Left ventricle myocardium inferior (tissue), 1 donor: ENCODE measurements at regions not wholly inside any gene's neighbourhood (a gene's known extent, or its start where the extent isn't known, plus 50 kb on each side); places are given as distances from the start of the nearest gene placed in this dataset.
A peak's percentile ranks its signal among the peaks of the same experiment; 100 is the strongest.

Source experiments
- DNase-seq: peaks from one replicate; pipeline ENCODE4 v3.0.0-alpha.2; 2020
- H3K27ac ChIP-seq: fragments of 200-600 bp; replicated peaks from 2 replicates; pipeline ENCODE4 v1.8.0; 2021
- H3K27me3 ChIP-seq: fragments of 200-600 bp; 2 replicates; pipeline ENCODE4 v1.8.0; 2021; ENCODE audit warnings: low read depth
- H3K36me3 ChIP-seq: fragments of 200-600 bp; 2 replicates; pipeline ENCODE4 v1.8.0; 2021
- H3K4me1 ChIP-seq: fragments of 200-600 bp; 2 replicates; pipeline ENCODE4 v1.8.0; 2021
- H3K4me3 ChIP-seq: fragments of 200-600 bp; 2 replicates; pipeline ENCODE4 v1.8.0; 2021; ENCODE audit warnings: mild to moderate bottlenecking, moderate library complexity
- H3K9me3 ChIP-seq: fragments of 200-600 bp; replicated peaks from 2 replicates; pipeline ENCODE4 v1.8.0; 2021
- intact Hi-C: fragments of 100-400 bp; cut with micrococcal nuclease; formaldehyde crosslinking; loops from one replicate; pipeline ENCODE4 v1.11.0; 2022
- TF ChIP-seq, protein P1 (sequence below): fragments of 200-600 bp; IDR thresholded peaks from 2 replicates; pipeline ENCODE4 v1.8.0; 2021; ENCODE audit warnings: antibody characterized with exemption, mild to moderate bottlenecking, borderline replicate concordance
- donor health status: DM: no; HTN: yes; CAD: no; lungs with severe emphysema.

DNA sequence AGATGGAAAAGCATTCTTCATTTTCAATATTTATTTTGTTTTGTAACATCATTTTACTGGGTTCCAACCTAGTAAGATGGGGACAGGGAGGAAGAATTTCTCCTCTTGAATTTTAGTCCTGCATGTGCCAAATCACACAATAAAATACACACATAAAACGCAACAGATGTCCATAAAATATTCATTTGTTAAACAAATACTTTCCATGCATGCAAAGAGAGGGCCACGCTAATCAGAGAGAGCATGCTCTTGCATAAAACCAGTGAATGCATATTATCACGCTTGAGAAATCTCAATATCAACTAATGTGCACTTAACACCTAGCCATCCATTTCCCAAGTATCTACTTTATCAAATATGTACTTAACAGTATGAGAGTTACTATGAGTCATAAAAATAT is 212.6 kb upstream of the TARS1 start:
- Histone ChIP-seq H3K36me3 (no peaks in the 10 kb centered on the region), H3K27ac (no peak overlapping the region), H3K4me3 (no peak overlapping the region)

GRCh38 chr5:33229216-33229615 is 211.5 kb upstream of the TARS1 start:
- no peaks in the 10 kb centered on the region for H3K27me3 ChIP-seq
- intact Hi-C loops, result no loop called here
- peak overlapping the region; percentile 39 for H3K27ac ChIP-seq
- peak overlapping the region; percentile 12 for H3K4me3 ChIP-seq
- peak; percentile 21 for DNase-seq
- H3K4me1 ChIP-seq, result peaks cover 23% of the 10 kb centered on the region
- TF ChIP-seq, protein P1, sequence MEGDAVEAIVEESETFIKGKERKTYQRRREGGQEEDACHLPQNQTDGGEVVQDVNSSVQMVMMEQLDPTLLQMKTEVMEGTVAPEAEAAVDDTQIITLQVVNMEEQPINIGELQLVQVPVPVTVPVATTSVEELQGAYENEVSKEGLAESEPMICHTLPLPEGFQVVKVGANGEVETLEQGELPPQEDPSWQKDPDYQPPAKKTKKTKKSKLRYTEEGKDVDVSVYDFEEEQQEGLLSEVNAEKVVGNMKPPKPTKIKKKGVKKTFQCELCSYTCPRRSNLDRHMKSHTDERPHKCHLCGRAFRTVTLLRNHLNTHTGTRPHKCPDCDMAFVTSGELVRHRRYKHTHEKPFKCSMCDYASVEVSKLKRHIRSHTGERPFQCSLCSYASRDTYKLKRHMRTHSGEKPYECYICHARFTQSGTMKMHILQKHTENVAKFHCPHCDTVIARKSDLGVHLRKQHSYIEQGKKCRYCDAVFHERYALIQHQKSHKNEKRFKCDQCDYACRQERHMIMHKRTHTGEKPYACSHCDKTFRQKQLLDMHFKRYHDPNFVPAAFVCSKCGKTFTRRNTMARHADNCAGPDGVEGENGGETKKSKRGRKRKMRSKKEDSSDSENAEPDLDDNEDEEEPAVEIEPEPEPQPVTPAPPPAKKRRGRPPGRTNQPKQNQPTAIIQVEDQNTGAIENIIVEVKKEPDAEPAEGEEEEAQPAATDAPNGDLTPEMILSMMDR, result no peak
- no peaks in the 10 kb centered on the region for H3K36me3 ChIP-seq
- H3K9me3 ChIP-seq, result peaks cover 6% of the 10 kb centered on the region

More for the DNA sequence above, 212.6 kb upstream of the TARS1 start:
- Histone ChIP-seq H3K4me1 (peaks cover 23% of the 10 kb centered on the region), H3K9me3 (peaks cover 6% of the 10 kb centered on the region), H3K27me3 (no peaks in the 10 kb centered on the region)
- DNase-seq, result no peak
- TF ChIP-seq, protein P1, result no peak
- intact Hi-C loops, result no loop called here

DNA sequence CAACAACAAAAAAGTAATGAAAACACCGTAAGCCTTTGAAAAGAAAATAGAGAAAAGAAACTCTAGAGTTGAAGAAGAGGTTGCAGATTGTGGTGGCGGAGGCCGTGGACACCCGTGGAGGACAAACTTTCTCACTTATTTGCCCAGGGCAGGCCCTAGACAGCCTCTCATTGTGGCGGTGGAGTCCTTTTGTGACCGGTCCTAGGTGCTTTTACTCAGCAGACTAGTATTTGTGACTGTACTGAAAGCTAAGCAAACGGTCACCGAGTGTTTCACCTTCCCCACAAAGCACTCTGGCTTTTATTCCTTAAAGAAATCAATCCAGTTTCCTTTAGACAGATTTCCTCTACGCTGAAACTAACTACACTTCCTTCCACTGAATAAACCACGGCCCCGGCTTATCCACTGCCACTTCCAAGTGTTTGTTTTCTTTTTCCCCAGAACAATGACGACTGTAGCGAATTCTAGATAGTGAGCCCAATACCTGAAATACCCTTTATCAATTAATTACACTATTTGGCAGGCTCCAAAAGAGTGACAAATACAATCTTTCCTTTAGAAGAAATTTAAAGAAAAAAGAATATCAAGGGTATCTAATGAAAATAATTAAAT is 210.2 kb upstream of the TARS1 start:
- intact Hi-C loops, result no loop called here
- no peaks in the 10 kb centered on the region for H3K36me3 ChIP-seq
- H3K27me3 ChIP-seq, result no peaks in the 10 kb centered on the region
- no peak for DNase-seq
- TF ChIP-seq, protein P1, result no peak
- H3K9me3 ChIP-seq, result peaks cover 6% of the 10 kb centered on the region
- no peak overlapping the region for H3K4me3 ChIP-seq
- H3K4me1 ChIP-seq, result peaks cover 23% of the 10 kb centered on the region
- no peak overlapping the region for H3K27ac ChIP-seq

- TF ChIP-seq, protein P1, result no peak
- Histone ChIP-seq H3K27me3 (no peaks in the 10 kb centered on the region), H3K36me3 (no peaks in the 10 kb centered on the region), H3K9me3 (no peaks in the 10 kb centered on the region), H3K4me1 (peaks cover 23% of the 10 kb centered on the region), H3K4me3 (no peak overlapping the region), H3K27ac (no peak overlapping the region)
- intact Hi-C loops, result no loop called here
- no peak for DNase-seq
Observed at GRCh38 chr5:33231214-33231710, 209.5 kb upstream of the TARS1 start.

DNA sequence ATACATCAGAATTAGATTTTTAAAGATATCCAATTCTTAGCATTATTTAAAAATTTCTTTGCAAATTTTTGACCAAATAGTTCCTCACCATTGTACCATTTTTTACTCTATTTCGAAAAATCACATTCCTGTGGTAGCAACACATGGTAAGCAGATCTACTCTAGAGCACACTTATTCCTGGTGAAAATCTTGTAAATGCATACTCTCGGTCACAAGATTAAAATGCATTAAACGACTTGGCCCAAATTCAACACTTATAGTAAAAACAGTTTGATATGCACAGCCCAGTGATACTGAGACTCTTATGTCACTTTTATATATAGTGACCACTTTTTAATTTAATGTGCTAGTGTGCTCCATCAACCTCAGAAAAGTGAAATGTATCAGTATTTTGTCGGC is 208.8 kb upstream of the TARS1 start:
- H3K9me3 ChIP-seq, result no peaks in the 10 kb centered on the region
- intact Hi-C loops, result no loop called here
- DNase-seq, result no peak
- H3K27ac ChIP-seq, result no peak overlapping the region
- H3K27me3 ChIP-seq, result no peaks in the 10 kb centered on the region
- H3K4me3 ChIP-seq, result no peak overlapping the region
- TF ChIP-seq, protein P1, result no peak
- no peaks in the 10 kb centered on the region for H3K36me3 ChIP-seq
- H3K4me1 ChIP-seq, result peaks cover 23% of the 10 kb centered on the region
